Islet of Langerhans (tissue), 1 donor: ENCODE measurements at regions not wholly inside any gene's neighbourhood (a gene's known extent, or its start where the extent isn't known, plus 50 kb on each side); places are given as distances from the start of the nearest gene placed in this dataset.
A peak's percentile ranks its signal among the peaks of the same experiment; 100 is the strongest.

Source experiments
- FAIRE-seq: peaks from one replicate; lab custom pipeline; 2011; peaks lifted over from hg19 to GRCh38; lab: Jason Lieb, UNC

GRCh38 chr5:51944500-51945125 lies 561.4 kb downstream of the ISL1 start:
- FAIRE-seq: no peak

DNA sequence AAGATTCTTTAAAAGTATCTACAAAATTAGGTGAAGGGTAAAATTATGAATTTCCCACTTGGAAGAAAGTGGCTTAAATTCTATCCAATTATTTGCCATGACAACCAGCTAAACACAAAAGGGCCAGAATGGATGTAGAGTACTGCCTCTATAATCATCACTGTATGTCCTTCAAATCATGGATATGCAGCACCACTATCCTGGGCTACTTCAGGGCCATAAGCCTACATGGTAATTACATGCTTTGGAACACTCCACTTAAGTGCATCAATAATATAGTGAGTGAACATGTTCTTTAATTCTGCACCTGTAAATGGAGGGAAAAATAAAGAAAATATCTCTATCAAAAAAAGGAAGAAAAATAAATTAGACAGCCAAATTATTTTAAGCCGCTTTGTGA lies 575.2 kb downstream of the ISL1 start:
- FAIRE-seq: no peak

DNA sequence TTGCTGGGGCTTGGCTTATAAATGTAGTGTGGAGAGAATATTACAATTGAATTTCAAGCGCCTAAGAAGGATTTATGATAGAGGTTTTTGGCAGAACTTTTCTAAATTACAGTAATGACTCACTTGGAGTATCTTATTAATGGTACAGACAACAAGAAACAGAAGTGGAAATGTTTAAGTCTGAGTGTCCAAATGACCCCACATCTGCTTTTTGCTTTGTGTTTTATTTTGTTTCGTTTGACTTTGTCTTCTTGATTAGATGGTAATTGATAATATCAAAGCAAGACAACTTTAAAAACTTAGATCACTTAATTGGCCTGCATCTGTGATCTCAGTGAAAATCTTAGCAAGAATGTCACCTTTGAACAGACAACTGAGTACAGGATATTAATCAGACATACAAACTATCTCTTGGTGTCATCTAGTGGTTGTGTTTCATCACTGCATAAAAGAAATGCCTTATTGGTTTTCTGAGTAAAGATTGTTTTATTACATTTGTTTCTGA lies 577.4 kb downstream of the ISL1 start:
- peak; percentile 97 for FAIRE-seq

DNA sequence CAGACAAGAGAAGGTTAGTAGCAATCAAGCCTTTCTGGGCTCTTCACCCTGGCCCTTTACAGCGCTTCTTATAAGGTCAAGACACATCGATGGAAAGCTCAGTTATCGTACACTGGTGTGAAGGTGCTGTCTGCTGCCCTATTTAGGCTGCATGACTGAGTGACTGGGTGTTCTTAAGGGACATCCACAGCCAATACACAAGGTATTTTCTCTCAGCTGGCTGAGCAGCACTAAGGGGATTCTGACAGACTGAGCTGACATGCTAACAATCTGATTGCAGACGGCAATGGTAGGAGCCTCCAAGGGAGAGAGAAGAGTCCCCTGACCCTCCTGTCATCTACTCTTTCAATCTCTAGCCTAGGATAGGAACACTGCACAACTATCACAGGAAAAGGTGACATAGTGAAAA lies 577.9 kb downstream of the ISL1 start:
- FAIRE-seq: no peak

DNA sequence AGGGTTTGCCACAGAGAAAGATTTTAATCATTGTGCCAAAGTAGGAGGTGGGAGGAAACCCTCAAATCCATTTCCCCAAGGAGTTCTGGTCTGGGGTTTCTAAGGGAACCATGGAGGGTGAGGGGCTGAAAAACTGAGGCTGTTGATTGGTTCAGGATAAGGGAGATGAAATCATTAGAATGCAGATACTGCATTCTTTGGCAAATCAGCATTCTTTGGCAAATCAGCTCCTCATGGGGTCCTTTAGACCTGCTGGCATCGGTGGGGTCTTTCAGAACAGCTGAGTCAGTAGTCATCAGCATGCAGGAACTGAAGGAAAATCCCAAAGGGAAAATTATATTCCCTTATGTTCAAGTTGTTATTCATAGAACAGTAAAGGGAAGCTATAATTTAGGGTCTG lies 585.5 kb downstream of the ISL1 start:
- FAIRE-seq: no peak

GRCh38 chr5:51974834-51975233 lies 591.6 kb downstream of the ISL1 start:
- no peak for FAIRE-seq

DNA sequence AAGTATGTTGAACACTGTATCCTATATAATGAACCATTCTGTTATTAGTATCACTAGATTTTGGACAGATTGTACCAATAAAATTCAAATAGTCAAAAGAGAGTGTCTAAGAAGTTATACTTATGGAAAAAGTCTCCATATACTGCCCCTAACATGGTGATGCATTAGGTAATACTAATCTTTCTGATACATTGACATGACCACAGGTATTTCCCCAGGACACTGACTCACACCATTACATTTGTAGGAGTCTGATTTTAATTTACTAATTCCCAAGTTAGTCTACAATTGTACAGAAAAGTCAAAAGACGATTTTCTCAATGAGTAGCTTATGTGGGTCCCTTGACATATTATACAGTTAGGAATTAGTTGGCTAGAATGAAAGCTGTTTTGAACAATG lies 593.8 kb downstream of the ISL1 start:
- no peak for FAIRE-seq

- no peak for FAIRE-seq
Measured at GRCh38 chr5:51983161-51983560, 599.9 kb downstream of the ISL1 start.

DNA sequence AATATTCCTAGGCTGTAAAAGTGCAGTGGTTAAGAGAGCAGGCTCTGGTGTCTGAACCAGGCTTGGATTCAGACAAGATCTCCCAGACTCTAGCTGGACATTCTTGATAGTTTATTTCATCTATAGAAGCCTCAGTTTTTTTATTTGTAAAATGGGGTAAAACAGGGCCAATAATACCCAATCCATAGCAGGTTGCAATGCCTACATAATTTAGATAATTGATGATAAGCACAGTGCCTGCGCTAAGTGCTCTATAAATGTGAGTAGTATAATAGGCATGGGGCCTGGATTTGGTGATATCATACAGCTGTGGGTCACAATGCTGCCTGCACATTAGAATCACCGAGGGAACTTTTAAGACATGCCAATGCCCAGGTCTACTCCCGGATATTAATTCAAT lies 603.5 kb downstream of the ISL1 start:
- no peak for FAIRE-seq

GRCh38 chr5:51987239-51987638 lies 604.0 kb downstream of the ISL1 start:
- FAIRE-seq: no peak

GRCh38 chr5:51987669-51988209 lies 604.5 kb downstream of the ISL1 start:
- FAIRE-seq: no peak

DNA sequence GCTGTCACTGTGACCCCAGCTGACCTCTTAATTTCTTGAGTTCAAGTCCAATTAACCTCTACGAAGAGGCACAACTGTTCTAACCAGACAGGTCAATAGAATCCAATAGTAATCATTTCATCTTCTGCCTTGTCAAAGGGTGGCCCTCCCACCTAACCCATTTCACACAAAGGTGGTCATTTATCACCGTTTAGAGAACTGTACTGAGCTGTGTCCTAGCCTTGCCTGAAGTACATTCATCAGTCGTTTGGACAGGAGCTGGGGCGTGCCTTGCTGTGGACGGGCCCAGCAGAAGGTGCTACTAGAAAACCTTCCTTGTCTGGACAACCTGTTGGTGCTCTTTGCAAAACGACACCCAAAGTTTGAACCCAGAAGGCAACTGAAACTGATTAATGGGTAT lies 605.4 kb downstream of the ISL1 start:
- no peak for FAIRE-seq

DNA sequence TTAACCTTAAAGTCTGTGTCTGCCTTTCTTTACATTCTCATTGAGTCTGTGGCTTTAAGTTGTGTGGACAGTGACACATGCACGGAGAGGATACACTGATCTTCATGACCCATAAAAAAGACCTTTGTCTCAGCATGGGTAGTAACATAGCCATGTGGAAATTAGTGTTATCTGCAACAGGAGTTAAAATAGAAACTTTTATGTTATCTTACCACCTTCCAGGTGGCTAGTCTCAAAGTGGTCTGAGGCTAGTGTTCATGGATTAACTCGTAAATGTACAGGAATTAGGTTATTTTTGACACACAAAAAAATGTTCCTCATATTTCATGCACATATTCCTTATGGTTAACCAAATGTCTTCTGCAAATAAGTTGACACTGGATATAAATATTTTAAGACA lies 607.0 kb downstream of the ISL1 start:
- no peak for FAIRE-seq

DNA sequence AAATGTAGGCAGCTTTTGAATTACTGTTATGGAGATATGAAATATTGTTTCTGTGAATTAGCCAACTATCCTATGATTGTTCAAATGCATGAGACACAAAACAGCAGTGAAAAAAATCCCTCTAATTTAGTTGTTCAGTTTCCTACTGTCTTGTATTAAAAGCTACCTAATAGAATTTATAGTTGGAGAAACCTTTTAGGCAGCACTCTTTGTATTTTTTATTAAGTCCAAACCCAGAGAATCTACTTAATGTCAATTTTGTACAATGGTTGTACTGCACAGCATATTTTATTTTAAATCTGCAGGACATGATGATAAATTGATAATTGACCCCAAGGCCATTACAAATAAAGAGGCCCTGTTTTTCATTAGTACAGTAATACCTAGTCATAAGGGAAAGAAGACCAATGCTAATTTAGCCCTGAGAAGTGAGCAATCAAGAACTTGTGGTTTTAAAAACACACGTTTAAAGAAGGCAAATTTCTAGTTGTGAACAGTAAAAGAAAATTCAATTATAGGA lies 607.5 kb downstream of the ISL1 start:
- FAIRE-seq: peak; percentile 60

- FAIRE-seq: no peak
Measured at GRCh38 chr5:51991940-51992339, 608.7 kb downstream of the ISL1 start.

DNA sequence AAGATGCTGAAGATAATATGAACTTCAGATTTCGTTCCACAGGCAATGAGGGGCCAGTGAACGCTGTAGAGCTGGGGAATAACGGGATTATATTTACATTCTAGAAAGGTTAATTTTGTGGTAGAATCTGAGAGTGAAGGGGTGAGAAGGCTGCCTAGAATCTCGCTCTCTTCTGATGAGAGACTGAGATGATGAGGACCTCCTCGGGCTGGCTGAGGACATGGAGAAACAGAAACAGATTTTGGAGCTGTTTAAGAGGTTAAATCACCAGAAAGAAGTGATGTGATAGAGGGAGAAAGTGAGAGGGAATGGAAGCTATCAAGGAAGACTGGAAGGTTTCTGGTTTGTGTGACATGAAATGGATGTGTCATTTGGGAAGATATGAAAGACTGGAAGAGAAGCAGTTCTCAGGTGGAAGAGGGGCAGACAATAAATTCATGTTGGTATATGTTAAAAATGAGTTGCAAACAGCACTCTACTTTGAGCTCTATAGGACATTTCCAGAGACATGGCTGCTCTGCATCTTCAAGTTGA lies 612.6 kb downstream of the ISL1 start:
- FAIRE-seq: no peak

GRCh38 chr5:51996356-51996861 lies 613.2 kb downstream of the ISL1 start:
- no peak for FAIRE-seq

DNA sequence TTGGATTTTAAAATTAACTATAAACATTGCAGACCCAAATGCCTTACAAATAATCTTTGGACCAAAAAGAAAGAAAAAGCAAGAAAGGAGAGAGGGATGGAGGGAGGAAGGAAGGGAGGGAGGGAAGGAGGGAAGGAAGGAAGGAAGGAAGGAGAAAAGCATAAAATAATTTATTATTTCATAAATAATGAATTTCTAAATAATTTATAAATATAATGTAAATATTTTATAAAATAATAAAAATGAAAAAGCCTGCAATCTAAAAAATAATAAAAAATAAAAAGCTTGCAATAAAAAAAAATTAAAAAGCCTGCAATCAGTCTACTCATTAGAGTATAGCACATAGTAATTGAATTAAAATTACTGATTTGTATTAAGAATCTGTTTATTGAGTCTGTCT lies 614.3 kb downstream of the ISL1 start:
- FAIRE-seq: peak; percentile 98

DNA sequence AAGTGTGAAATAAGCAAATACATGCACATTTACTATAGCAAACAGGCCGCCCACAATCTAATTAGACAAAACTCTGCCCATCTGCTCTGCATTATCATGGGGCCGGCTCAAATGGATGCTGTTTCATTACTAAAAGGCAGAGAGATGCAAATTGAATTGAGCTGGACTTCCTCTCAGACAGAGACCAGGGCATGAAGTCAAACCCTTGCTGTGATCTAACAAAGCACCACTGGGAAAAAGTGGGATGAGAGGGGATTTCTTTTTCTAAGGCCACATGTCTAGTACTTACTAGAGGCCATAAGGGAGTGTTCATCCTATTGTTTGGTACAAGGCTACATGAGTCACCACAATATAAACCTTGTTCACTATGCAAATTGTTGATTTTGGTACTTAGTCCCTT lies 614.7 kb downstream of the ISL1 start:
- FAIRE-seq: no peak

- FAIRE-seq: peak; percentile 99
Measured at GRCh38 chr5:52007230-52007858, 624.1 kb downstream of the ISL1 start.

DNA sequence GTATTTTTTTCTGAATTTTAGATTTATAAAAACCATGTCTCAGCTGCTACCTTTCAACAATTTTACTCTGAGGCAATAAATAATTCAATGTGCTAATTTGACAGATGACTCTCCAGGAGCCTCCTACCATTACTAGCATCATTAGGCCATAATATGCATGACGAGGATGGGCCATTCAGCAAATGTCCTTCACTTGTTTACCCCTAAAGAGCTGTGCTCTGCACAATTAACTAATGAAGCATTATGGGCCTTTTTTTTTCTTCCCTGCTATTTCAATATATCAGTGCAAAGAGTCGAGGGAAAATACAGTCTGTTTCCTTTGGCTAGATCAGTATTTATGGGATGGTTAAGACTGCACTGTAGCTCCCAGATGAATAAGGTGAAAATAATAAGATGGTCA lies 627.2 kb downstream of the ISL1 start:
- peak; percentile 100 for FAIRE-seq

- no peak for FAIRE-seq
Measured at GRCh38 chr5:52013523-52013922, 630.3 kb downstream of the ISL1 start.

- no peak for FAIRE-seq
Measured at GRCh38 chr5:52015760-52016159, 632.5 kb downstream of the ISL1 start.
